ENCODE measurements at regions not wholly inside any gene's neighbourhood (a gene's known extent, or its start where the extent isn't known, plus 50 kb on each side); places are given as distances from the start of the nearest gene placed in this dataset.
A peak's percentile ranks its signal among the peaks of the same experiment; 100 is the strongest.

DNA sequence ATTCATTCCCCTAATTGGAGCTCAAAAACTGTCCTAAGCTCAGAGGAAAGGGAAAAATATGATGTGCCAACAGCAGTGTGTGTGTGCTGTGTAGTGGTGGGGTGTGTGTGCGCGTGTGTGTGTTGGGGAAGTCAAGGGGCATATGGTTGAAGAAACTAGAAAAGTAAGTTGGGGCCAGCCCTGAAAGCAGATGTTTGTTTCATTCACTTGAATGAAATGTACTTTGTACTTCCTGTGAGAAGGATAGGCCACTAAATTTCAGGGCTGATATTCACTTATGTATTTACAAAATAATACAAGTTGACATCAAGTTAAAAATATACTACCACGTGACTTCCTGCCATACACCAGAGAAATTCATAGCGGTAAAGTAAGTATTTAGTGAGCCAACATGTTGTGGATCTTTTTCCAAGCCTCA, 151.3 kb upstream of the JADE1 start:
- Histone ChIP-seq H3K27me3 (no peaks in the 10 kb centered on the region), H3K9me3 (no peaks in the 10 kb centered on the region), H3K4me1 (no peaks in the 10 kb centered on the region), H3K4me3 (ENCODE audit: low read depth, low read length) (no peak overlapping the region), H3K36me3 (no peaks in the 10 kb centered on the region)
- DNase-seq: no peak
- no peak for TF ChIP-seq CTCF (IDR thresholded peaks at IDR 0.05; ENCODE audit: low read depth, low read length)

GRCh38 chr4:128657638-128658037, 151.9 kb upstream of the JADE1 start:
- no peak for TF ChIP-seq CTCF (IDR thresholded peaks at IDR 0.05; ENCODE audit: low read depth, low read length)
- no peak for DNase-seq
- no peaks in the 10 kb centered on the region for H3K36me3 ChIP-seq
- H3K4me1 ChIP-seq: no peaks in the 10 kb centered on the region
- H3K9me3 ChIP-seq: no peaks in the 10 kb centered on the region
- no peaks in the 10 kb centered on the region for H3K27me3 ChIP-seq
- H3K4me3 ChIP-seq (ENCODE audit: low read depth, low read length): no peak overlapping the region

- no peak for DNase-seq
Measured at GRCh38 chr4:128654465-128654864, 155.0 kb upstream of the JADE1 start.

GRCh38 chr4:128653527-128654444, 155.7 kb upstream of the JADE1 start:
- no peaks in the 10 kb centered on the region for H3K27me3 ChIP-seq
- H3K4me1 ChIP-seq: no peaks in the 10 kb centered on the region
- no peaks in the 10 kb centered on the region for H3K9me3 ChIP-seq
- H3K36me3 ChIP-seq: no peaks in the 10 kb centered on the region
- no peak overlapping the region for H3K4me3 ChIP-seq (ENCODE audit: low read depth, low read length)
- no peak for TF ChIP-seq CTCF (IDR thresholded peaks at IDR 0.05; ENCODE audit: low read depth, low read length)
- DNase-seq: no peak

More at GRCh38 chr4:128654465-128654864, 155.0 kb upstream of the JADE1 start:
- H3K9me3 ChIP-seq: no peaks in the 10 kb centered on the region
- H3K27me3 ChIP-seq: no peaks in the 10 kb centered on the region
- H3K4me3 ChIP-seq (ENCODE audit: low read depth, low read length): no peak overlapping the region
- no peaks in the 10 kb centered on the region for H3K4me1 ChIP-seq
- no peaks in the 10 kb centered on the region for H3K36me3 ChIP-seq
- no peak for TF ChIP-seq CTCF (IDR thresholded peaks at IDR 0.05; ENCODE audit: low read depth, low read length)

DNA sequence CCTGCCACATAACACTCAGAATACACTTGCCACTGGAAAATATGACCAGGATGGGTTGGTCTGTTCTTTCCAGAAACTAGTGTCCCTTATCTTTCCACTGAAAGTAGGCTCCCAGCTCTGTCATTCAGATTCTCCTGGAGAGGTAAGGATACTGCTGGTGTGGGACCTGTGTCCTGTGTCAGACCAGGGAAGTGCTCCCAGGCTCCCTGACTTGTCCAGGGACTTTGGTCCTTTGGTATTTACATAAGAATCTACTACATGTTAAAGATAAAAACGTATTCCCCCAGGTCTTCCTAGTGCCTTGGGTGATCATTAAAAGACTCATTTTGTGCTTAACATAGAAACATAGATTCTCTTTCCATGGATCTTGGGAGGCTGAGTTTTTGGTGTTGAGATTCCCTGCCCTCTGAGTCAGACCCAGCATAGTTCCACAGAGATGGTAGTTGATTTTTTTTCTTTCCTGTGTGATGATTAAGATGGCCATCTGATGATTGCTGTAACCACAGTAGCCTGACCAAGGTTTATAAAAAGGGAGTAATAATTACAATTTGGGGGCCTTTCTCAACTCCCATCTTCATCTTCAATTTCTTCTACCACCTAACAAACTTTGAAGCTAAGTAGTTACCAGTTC, 159.8 kb upstream of the JADE1 start:
- H3K36me3 ChIP-seq: no peaks in the 10 kb centered on the region
- no peaks in the 10 kb centered on the region for H3K9me3 ChIP-seq
- no peak for DNase-seq
- no peak for TF ChIP-seq CTCF (IDR thresholded peaks at IDR 0.05; ENCODE audit: low read depth, low read length)
- no peaks in the 10 kb centered on the region for H3K4me1 ChIP-seq
- no peaks in the 10 kb centered on the region for H3K27me3 ChIP-seq
- no peak overlapping the region for H3K4me3 ChIP-seq (ENCODE audit: low read depth, low read length)

DNA sequence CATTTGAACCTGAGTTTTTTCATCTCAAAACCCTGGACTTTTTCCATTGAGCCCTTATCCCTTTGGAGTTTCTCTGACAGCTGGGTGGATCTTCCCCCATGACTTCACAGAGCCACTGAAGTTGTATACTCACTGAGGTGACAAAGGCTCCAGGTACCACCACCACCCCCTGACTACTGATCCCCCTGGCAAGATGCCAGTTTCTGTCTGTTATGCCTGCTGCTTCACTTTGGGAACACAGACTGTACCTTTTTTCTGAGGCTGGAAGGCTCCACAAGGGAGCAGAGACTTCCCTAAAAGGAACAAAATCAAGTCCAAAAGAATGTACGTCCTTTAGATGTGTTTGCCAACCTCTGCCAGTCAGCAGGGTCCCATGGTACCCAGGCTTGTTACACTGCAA, 160.3 kb upstream of the JADE1 start:
- Histone ChIP-seq H3K4me3 (ENCODE audit: low read depth, low read length) (no peak overlapping the region), H3K9me3 (no peaks in the 10 kb centered on the region), H3K27me3 (no peaks in the 10 kb centered on the region), H3K4me1 (no peaks in the 10 kb centered on the region), H3K36me3 (no peaks in the 10 kb centered on the region)
- DNase-seq: peak; percentile 13
- TF ChIP-seq CTCF (IDR thresholded peaks at IDR 0.05; ENCODE audit: low read depth, low read length): no peak

Measured in BE2C (cell line).